Ascending aorta (tissue), 2 donors: ENCODE measurements at regions not wholly inside any gene's neighbourhood (a gene's known extent, or its start where the extent isn't known, plus 50 kb on each side); places are given as distances from the start of the nearest gene placed in this dataset.

Experiments used
- DNase-seq, 2 donors: peaks; one replicate each; pipeline ENCODE4 v3.0.0-alpha.2; 2019; ENCODE audit warnings: low spot score in 2 of 2
- H3K27ac ChIP-seq, 2 donors: fragments of 200-600 bp; sonication (generic); one replicate each; pipeline ENCODE4 v1.5.1; 2016 to 2017; ENCODE audit warnings: mild to moderate bottlenecking in 1 of 2
- H3K27me3 ChIP-seq: fragments of 200-600 bp; sonication (generic); one replicate; pipeline ENCODE4 v1.5.1; 2017
- H3K36me3 ChIP-seq, 2 donors: fragments of 200-600 bp; sonication (generic); one replicate each; pipeline ENCODE4 v1.5.1; 2016
- H3K4me1 ChIP-seq, 2 donors: fragments of 200-600 bp; sonication (generic); one replicate each; pipeline ENCODE4 v1.5.1; 2016 to 2017; ENCODE audit warnings: mild to moderate bottlenecking in 1 of 2
- H3K4me3 ChIP-seq, 2 donors: fragments of 200-600 bp; sonication (generic); one replicate each; pipeline ENCODE4 v1.5.1; 2016 to 2017; ENCODE audit warnings: mild to moderate bottlenecking in 1 of 2
- H3K9me3 ChIP-seq, 2 donors: fragments of 200-600 bp; sonication (generic); one replicate each; pipeline ENCODE4 v1.5.1; 2016
- intact Hi-C: fragments of 100-400 bp; cut with DNase I; formaldehyde crosslinking; loops from one replicate; pipeline ENCODE4 v1.15.1; 2023
- TF ChIP-seq, protein P1 (sequence below), 3 experiments: fragments of 200-600 bp in 2 of 3; fragments of 450-650 bp in 1 of 3; sonication (generic) in 2 of 3; IDR thresholded peaks; one replicate each; pipeline ENCODE4 v1.5.1; 2016 to 2019; ENCODE audit warnings: antibody characterized with exemption in 3 of 3, mild to moderate bottlenecking in 1 of 3, moderate library complexity in 1 of 3

DNA sequence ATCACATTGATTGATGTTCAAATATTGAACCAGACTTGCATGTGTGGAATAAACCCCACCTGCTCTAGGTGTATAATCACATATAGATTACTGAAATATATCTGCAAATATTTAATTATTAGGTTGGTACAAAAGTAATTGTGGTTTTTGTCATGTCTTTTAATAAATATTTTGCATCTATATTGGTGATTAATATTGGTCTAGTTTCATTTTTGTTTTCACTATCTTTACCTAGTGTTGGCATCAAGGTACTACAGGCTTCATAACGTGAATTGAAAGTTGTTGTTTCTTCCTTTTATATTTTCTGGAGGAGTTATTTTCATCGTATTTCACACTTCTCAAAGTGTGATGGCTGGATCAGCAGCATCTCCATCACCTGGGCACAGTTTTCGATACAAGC, 740.0 kb upstream of the TMEM132C start:
- Histone ChIP-seq H3K36me3 (no peaks in the 10 kb centered on the region), H3K4me1 (no peaks in the 10 kb centered on the region), H3K27ac (no peak overlapping the region), H3K4me3 (no peak overlapping the region), H3K27me3 (no peaks in the 10 kb centered on the region), H3K9me3 (no peaks in the 10 kb centered on the region)
- DNase-seq: no peak
- TF ChIP-seq, protein P1, sequence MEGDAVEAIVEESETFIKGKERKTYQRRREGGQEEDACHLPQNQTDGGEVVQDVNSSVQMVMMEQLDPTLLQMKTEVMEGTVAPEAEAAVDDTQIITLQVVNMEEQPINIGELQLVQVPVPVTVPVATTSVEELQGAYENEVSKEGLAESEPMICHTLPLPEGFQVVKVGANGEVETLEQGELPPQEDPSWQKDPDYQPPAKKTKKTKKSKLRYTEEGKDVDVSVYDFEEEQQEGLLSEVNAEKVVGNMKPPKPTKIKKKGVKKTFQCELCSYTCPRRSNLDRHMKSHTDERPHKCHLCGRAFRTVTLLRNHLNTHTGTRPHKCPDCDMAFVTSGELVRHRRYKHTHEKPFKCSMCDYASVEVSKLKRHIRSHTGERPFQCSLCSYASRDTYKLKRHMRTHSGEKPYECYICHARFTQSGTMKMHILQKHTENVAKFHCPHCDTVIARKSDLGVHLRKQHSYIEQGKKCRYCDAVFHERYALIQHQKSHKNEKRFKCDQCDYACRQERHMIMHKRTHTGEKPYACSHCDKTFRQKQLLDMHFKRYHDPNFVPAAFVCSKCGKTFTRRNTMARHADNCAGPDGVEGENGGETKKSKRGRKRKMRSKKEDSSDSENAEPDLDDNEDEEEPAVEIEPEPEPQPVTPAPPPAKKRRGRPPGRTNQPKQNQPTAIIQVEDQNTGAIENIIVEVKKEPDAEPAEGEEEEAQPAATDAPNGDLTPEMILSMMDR (IDR thresholded peaks at IDR 0.05): no peak
- intact Hi-C loops: no loop called here

DNA sequence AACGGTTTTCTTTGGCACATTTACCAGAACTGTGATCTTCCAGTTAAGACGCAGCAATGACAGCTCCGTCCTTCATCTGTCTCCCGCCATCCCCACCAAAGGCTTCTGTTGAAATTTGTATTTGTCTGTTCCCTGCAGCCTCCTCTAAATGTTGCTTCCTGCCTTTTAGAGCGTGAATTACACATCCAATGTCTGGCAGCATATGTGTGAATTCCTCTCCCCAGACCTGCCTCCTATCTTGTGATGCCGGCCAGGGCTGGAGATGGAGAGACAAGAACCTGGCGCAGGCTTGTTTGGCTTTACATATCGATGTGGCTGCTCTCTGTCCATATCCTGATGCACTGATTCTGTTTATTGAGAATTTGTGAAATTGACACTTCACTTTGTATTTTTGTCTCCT, 738.4 kb upstream of the TMEM132C start:
- H3K9me3 ChIP-seq: no peaks in the 10 kb centered on the region
- intact Hi-C loops: no loop called here
- H3K27ac ChIP-seq: no peak overlapping the region
- TF ChIP-seq, protein P1 (IDR thresholded peaks at IDR 0.05): no peak
- no peaks in the 10 kb centered on the region for H3K4me1 ChIP-seq
- no peaks in the 10 kb centered on the region for H3K36me3 ChIP-seq
- DNase-seq: no peak
- H3K27me3 ChIP-seq: no peaks in the 10 kb centered on the region
- no peak overlapping the region for H3K4me3 ChIP-seq

DNA sequence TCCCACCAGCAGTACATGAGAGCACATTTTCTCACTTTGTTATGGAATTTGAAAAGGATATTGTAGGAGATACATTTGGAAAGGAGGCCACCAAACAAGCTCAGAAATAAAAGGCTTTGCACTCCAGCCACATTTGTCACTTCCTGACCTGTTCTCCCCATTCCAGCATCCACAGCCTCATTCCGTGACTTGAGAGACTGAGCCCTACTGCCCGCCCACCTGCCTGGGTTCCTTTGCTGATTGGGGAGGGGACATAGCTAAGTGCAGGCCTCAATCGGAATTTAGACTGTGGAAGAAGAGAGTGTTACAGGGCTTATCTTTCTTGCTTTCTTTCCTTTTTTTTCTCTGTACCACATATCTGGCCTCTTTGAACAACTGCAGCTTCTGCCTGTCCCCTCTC, 735.4 kb upstream of the TMEM132C start:
- Histone ChIP-seq H3K36me3 (no peaks in the 10 kb centered on the region), H3K4me1 (no peaks in the 10 kb centered on the region), H3K4me3 (no peak overlapping the region), H3K27me3 (no peaks in the 10 kb centered on the region), H3K27ac (no peak overlapping the region), H3K9me3 (no peaks in the 10 kb centered on the region)
- TF ChIP-seq, protein P1 (IDR thresholded peaks at IDR 0.05): no peak
- no peak for DNase-seq
- intact Hi-C loops: no loop called here

DNA sequence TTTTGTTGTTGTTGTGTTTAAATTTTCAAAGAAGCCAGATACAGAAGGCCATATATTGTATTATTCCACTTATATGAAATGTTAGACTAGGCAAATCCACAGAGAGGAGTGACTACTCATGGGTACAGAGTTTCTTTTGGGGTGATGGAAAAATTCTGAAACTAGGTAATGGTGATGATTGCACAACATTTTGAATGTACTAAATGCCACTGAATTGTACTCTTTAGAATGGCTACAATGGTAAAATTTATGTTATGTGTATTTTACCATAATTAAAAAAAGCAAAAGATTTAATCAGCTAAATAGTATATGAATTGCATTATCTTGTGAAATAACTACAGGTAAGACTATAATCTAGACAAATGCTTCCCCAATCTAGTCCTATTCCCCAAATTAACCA, 733.6 kb upstream of the TMEM132C start:
- DNase-seq: no peak
- no peaks in the 10 kb centered on the region for H3K9me3 ChIP-seq
- intact Hi-C loops: no loop called here
- H3K27me3 ChIP-seq: no peaks in the 10 kb centered on the region
- H3K4me1 ChIP-seq: no peaks in the 10 kb centered on the region
- H3K27ac ChIP-seq: no peak overlapping the region
- no peaks in the 10 kb centered on the region for H3K36me3 ChIP-seq
- H3K4me3 ChIP-seq: no peak overlapping the region
- TF ChIP-seq, protein P1 (IDR thresholded peaks at IDR 0.05): no peak

DNA sequence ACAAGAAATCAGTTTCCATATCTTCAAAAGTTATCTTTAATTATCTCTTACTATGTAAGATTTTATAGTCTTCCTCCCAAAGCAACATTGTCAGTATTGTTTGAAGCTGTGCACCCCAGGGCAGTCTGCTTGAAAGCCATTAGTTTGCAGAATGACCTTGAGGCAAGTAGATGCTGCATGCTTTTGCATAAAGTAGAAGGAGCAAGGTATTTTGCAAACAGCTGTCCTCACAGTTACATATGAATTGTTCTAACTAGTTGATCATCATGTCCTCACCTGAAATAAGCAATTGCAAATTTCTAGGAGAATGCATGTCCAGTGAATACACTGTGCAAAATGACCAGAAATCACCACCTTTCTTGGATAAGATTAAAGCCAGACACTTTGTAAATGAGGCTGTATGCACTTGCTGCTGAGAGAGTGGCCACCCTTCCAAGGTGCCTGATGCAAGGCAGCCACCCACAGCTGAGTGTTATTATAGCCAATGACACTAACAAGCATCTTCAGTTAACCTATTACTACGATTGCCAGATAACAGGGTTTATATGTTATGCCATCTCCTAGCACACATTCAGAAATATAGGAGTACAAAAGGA, 730.0 kb upstream of the TMEM132C start:
- H3K36me3 ChIP-seq: no peaks in the 10 kb centered on the region
- TF ChIP-seq, protein P1 (IDR thresholded peaks at IDR 0.05): no peak
- H3K9me3 ChIP-seq: no peaks in the 10 kb centered on the region
- H3K27me3 ChIP-seq: no peaks in the 10 kb centered on the region
- intact Hi-C loops: no loop called here
- H3K4me1 ChIP-seq: no peaks in the 10 kb centered on the region
- no peak overlapping the region for H3K4me3 ChIP-seq
- no peak overlapping the region for H3K27ac ChIP-seq
- DNase-seq: no peak

DNA sequence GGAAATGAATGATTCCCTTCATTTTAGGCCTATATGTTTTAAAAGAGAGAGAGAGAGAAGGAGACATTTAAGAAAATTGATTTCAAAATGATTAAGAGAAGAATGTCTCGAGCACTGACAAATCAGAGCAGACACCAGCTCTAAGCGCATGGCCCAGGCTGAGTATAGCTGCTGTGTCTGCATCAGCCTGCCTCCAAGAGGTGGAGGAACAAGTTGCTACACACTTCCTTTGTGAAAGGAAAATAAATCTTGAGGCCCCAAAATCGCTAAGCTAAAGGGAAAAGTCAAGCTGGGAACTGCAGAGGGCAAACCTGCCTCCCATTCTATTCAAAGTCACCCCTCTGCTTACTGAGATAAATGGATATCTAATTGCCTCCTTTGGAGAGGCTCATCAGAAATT, 728.7 kb upstream of the TMEM132C start:
- TF ChIP-seq, protein P1 (IDR thresholded peaks at IDR 0.05): no peak
- H3K27ac ChIP-seq: no peak overlapping the region
- intact Hi-C loops: no loop called here

More for the DNA sequence above, 728.7 kb upstream of the TMEM132C start:
- no peaks in the 10 kb centered on the region for H3K27me3 ChIP-seq
- no peak overlapping the region for H3K4me3 ChIP-seq
- no peaks in the 10 kb centered on the region for H3K36me3 ChIP-seq
- DNase-seq: no peak
- H3K4me1 ChIP-seq: no peaks in the 10 kb centered on the region
- no peaks in the 10 kb centered on the region for H3K9me3 ChIP-seq
